HepG2 (cell line): ENCODE measurements at regions not wholly inside any gene's neighbourhood (a gene's known extent, or its start where the extent isn't known, plus 50 kb on each side); places are given as distances from the start of the nearest gene placed in this dataset.
"Not testable (repeated sequence)": the region's sequence is repeated elsewhere in the genome, so short reads cannot be mapped to it uniquely, and the experiment has no call there.

Experiments used
- ATAC-seq: fragments of 200-7000 bp; cut with Tn5 transposase; 3 replicates; pipeline ENCODE4 v1.9.1; 2020; ENCODE audit warnings: mild to moderate bottlenecking, moderate library complexity
- BruUV-seq: library from RNA; stranded (reverse); fragments of 400-500 nt; replicated peaks from 2 replicates; lab custom pipeline; 2021; lab: Mats Ljungman, UMichigan
- CTCF ChIA-PET: fragments of 300-600 bp; formaldehyde crosslinking; extraction: SDS; loops from one replicate; lab custom pipeline; 2021; ENCODE audit warnings: low total read pairs, inconsistent platforms, low intra/inter-chr PET ratio; lab: Yijun Ruan, JAX
- POLR2A ChIA-PET: fragments of 350-600 bp; sonication (Branson Sonifier 250); formaldehyde crosslinking; loops from one replicate; lab custom pipeline; 2020; ENCODE audit warnings: antibody characterized with exemption, inconsistent platforms; lab: Yijun Ruan, JAX
- DNase-seq: peaks from one replicate; pipeline ENCODE4 v3.0.0-alpha.2; 2015; ENCODE audit warnings: low spot score
- FAIRE-seq: peaks from 3 replicates; lab custom pipeline; 2011; peaks lifted over from hg19 to GRCh38; lab: Jason Lieb, UNC
- H2AFZ ChIP-seq: one replicate; pipeline ENCODE4 v1.6.1; 2011; ENCODE audit warnings: low read length, inconsistent platforms
- H3K27ac ChIP-seq: fragments of 300-600 bp; 3 replicates; pipeline ENCODE4 v1.8.0; 2011; ENCODE audit warnings: mixed run types, mild to moderate bottlenecking, mixed read lengths, low read length, inconsistent platforms; ENCODE audit not compliant: insufficient read depth; ENCODE audit errors: extremely low read length
- H3K27me3 ChIP-seq, 2 experiments: fragments of 200-600 bp in 1 of 2; 2 replicates in 1 of 2; 3 replicates in 1 of 2; pipeline versions ENCODE4 v1.6.0 to v1.8.0; 2011; ENCODE audit warnings: low read length in 2 of 2, mild to moderate bottlenecking in 2 of 2, moderate library complexity in 2 of 2, inconsistent platforms in 1 of 2; ENCODE audit not compliant: insufficient read depth in 2 of 2, control insufficient read depth in 1 of 2
- H3K36me3 ChIP-seq, 2 experiments: fragments of 200-600 bp in 1 of 2; replicated peaks in 1 of 2; 2 replicates in 1 of 2; 3 replicates in 1 of 2; pipeline versions ENCODE4 v1.5.1 to v1.8.0; 2011; ENCODE audit warnings: low read length in 2 of 2, inconsistent platforms in 1 of 2; ENCODE audit not compliant: insufficient read depth in 2 of 2, control insufficient read depth in 1 of 2
- H3K4me1 ChIP-seq: 2 replicates; pipeline ENCODE4 v1.5.1; 2012; ENCODE audit warnings: low read length, inconsistent platforms; ENCODE audit not compliant: insufficient read depth
- H3K4me2 ChIP-seq: 2 replicates; pipeline ENCODE4 v1.6.0; 2011; ENCODE audit warnings: low read depth, low read length, inconsistent platforms
- H3K4me3 ChIP-seq, 3 experiments: fragments of 200-600 bp in 1 of 3; sonication (generic), shearing (Covaris generic) in 1 of 3; replicated peaks in 1 of 3; 2 replicates each; pipeline ENCODE4 v1.5.1; 2011 to 2016; ENCODE audit warnings: low read length in 3 of 3, inconsistent platforms in 2 of 3, low read depth in 2 of 3, mild to moderate bottlenecking in 2 of 3, control low read depth in 1 of 3, mixed read lengths in 1 of 3; ENCODE audit not compliant: insufficient read depth in 1 of 3
- H3K79me2 ChIP-seq: one replicate; pipeline ENCODE4 v1.6.1; 2011; ENCODE audit warnings: low read length, inconsistent platforms; ENCODE audit not compliant: insufficient read depth
- H3K9ac ChIP-seq: 2 replicates; pipeline ENCODE4 v1.6.0; 2011; ENCODE audit warnings: mild to moderate bottlenecking, low read depth, low read length, inconsistent platforms; ENCODE audit not compliant: insufficient read depth
- H3K9me3 ChIP-seq: 2 replicates; pipeline ENCODE4 v1.5.1; 2012; ENCODE audit warnings: mild to moderate bottlenecking, low read length
- H4K20me1 ChIP-seq: 2 replicates; pipeline ENCODE4 v1.6.0; 2011; ENCODE audit warnings: inconsistent platforms, mild to moderate bottlenecking, low read length, moderate library complexity; ENCODE audit not compliant: insufficient read depth
- WGBS: methylation state at CpG from one replicate; pipeline ENCODE4 v1.1.6; 2017; ENCODE audit warnings: low lambda C conversion rate; 5-methylcytosine and 5-hydroxymethylcytosine counted together
- in situ Hi-C: cut with HindIII; loops from 2 replicates; pipeline ENCODE4 v1.10.0; 2017; ENCODE audit warnings: low pct_unique_long_range_greater_than_20kb; ENCODE audit not compliant: extremely low pct_ligation_motif_present
- intact Hi-C: fragments of 100-400 bp; cut with micrococcal nuclease; formaldehyde crosslinking; loops from one replicate; pipeline ENCODE4 v1.10.0; 2022; ENCODE audit not compliant: unreplicated experiment
- TF ChIP-seq, protein P1 (sequence below): IDR thresholded peaks from 2 replicates; pipeline ENCODE4 v1.6.1; 2016; ENCODE audit warnings: missing compliant biosample characterization, missing genetic modification reagents, borderline replicate concordance

DNA sequence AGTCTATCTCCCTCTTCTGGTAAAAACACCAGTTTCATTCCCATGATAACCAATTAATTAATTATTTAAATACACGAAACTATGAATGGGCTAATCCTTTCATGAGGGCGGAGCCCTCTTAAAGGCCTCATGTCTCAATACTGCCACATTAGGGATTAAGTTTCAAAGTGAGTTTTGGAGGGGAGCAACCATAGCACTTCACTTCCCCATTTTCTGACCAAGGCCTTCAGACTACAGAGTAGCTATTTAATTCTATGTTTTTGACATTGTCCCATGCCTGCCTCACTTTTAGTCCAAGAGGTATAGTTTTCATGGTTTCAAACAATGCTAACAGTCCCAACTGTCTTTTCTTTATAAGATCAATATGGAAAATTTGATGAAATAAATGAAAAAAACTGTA is 618.6 kb downstream of the ZWINT start:
- Histone ChIP-seq H3K9me3 (no peaks in the 10 kb centered on the region), H3K79me2 (no peaks in the 10 kb centered on the region), H4K20me1 (no peaks in the 10 kb centered on the region), H3K4me3 (no peak overlapping the region), H3K4me2 (no peak overlapping the region), H3K27me3 (no peaks in the 10 kb centered on the region), H3K4me1 (peaks cover 6% of the 10 kb centered on the region; the same call in 1 of the 2 replicates), H3K27ac (no peak overlapping the region), H2AFZ (no peak overlapping the region), H3K9ac (no peak overlapping the region), H3K36me3 (no peaks in the 10 kb centered on the region)
- DNase-seq (no peak), FAIRE-seq (no peak), ATAC-seq (no peak)
- TF ChIP-seq, protein P1, sequence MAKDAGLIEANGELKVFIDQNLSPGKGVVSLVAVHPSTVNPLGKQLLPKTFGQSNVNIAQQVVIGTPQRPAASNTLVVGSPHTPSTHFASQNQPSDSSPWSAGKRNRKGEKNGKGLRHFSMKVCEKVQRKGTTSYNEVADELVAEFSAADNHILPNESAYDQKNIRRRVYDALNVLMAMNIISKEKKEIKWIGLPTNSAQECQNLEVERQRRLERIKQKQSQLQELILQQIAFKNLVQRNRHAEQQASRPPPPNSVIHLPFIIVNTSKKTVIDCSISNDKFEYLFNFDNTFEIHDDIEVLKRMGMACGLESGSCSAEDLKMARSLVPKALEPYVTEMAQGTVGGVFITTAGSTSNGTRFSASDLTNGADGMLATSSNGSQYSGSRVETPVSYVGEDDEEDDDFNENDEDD (CRISPR knock-in tag), result no peak
- intact Hi-C loops (no loop called here), in situ Hi-C loops (loop anchor here (25.0 kb wide), 1 partner anchor 655 kb away; no protein-coding TSS in a partner anchor)
- CTCF ChIA-PET, result no interaction called here
- POLR2A ChIA-PET, result no interaction called here
- BruUV-seq, result no TSS peak
- WGBS, result 41% methylated on average over 2 of the region's 2 CpGs

GRCh38 chr10:55740767-55741166 is 620.3 kb downstream of the ZWINT start:
- H3K27me3 ChIP-seq, H3K9ac ChIP-seq, CTCF ChIA-PET, H3K4me2 ChIP-seq, H3K27ac ChIP-seq, BruUV-seq, H3K36me3 ChIP-seq, H3K9me3 ChIP-seq, H2AFZ ChIP-seq, H3K4me1 ChIP-seq, POLR2A ChIA-PET, DNase-seq, H3K79me2 ChIP-seq, H3K4me3 ChIP-seq, H4K20me1 ChIP-seq: not testable (repeated sequence)
- FAIRE-seq (peak; percentile 26), ATAC-seq (peak; percentile 43; the same call in 2 of the 3 replicates)
- WGBS, result 0% methylated on average over 1 of the region's 2 CpGs
- intact Hi-C loops, result loop anchor here (2.0 kb wide), 1 partner anchor 72 kb away; no protein-coding TSS in a partner anchor
- in situ Hi-C loops, result loop anchor here (25.0 kb wide), 1 partner anchor 653 kb away; no protein-coding TSS in a partner anchor
